Endothelial cell of hepatic sinusoid (primary cell): ENCODE measurements at regions not wholly inside any gene's neighbourhood (a gene's known extent, or its start where the extent isn't known, plus 50 kb on each side); places are given as distances from the start of the nearest gene placed in this dataset.
"Not testable (repeated sequence)": the region's sequence is repeated elsewhere in the genome, so short reads cannot be mapped to it uniquely, and the experiment has no call there.

ENCODE experiments used
- in situ Hi-C: cut with HindIII; loops from 2 replicates; pipeline ENCODE4 v1.10.0; 2017; ENCODE audit warnings: low sequenced_read_pairs

DNA sequence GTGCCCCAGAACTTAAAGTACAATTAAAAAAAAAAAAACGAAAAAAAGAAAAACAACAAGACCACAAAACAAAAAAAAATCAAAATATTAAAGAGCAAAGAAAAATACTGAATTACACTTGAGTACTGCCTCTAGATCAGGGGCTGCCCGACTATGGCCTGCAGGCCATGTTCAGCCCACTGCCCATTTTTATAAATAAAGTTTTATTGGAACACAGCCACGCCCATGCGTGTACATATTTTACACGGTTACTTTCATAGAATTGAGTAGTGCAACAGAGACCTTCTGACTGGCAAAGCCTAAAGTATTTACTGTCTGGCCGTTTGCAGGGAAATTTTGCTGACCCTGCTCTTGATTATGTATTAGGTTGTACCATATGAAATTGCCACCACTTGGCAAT lies 130.5 kb downstream of the ATXN3L start:
- in situ Hi-C loops = no loop called here

DNA sequence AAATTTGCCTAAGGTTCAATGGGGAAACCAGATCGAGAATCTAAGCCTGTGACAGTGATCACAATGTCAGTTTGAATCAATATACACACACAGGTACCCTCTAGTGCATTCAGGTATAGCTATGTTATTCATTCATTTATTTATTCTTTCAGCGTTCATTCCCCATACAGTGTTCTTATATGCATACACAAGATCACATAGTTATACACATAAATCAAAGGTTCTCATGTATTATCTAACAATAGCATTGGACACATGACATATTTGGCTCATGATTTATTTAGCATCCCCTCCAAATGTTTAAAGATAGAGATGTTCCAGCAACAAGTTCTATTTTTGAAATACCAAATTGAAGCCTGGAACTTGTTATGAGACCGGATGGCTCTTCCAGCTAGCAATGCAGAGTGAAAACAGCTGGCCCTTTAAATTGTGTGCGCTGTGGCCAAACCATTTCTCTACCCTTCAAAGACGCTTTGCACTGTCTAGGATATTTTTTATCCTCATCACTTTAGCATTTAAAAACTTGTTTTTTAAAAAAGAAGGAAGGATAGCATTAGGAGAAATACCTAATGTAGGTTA lies 131.0 kb downstream of the ATXN3L start:
- in situ Hi-C loops = no loop called here

DNA sequence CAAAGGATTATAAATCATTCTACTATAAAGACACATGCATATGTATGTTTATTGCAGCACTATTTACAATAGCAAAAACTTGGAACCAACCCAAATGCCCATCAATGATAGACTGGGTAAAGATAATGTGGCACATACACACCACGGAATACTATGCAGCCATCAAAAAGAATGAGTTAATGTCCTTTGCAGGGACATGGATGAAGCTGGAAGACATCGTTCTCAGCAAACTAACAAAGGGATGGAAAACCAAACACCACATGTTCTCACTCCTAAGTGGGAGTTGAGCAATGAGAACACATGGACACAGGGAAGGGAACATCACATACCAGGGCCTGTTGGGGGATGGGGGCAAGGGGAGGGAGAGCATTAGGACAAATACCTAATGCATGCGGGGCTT lies 133.2 kb downstream of the ATXN3L start:
- in situ Hi-C loops = not testable (repeated sequence)

DNA sequence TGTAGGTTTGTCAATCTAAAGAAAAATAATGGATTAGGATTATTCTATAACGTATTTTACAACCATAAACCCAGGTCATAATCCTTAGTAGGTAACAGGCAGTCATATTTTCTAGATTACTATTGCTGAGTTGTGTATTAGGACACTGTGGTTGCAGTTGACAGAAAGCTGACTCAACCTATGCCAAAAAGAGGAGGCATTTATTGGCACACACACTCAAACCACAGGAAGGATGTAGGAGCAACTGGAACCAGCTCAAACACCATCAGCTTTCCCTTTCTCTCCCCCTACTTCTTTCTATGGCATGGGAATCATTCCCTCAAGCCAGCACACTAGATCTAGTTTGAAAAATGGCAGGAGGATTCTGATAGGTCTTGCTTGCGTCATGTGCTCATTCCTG lies 136.4 kb upstream of the FAM9C start:
- in situ Hi-C loops = no loop called here

DNA sequence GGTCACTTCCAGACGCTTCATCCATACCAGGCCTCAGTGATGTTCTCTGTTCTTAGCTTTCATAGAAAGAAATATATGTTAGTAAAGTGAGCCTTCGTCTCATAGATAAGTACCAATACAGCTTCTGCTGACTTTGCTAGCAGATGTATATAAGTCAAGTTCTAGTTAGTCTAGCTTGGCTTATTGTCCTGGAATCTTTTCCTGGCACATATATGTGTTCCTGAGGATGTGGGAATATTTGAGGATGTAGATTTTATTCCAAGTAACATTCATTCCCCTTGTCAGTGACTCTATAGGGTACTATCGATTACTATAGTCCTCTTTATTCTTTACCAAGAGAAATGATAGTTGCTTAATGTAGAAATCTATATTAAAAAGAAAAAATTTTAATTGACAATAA lies 135.2 kb upstream of the FAM9C start:
- in situ Hi-C loops = no loop called here

DNA sequence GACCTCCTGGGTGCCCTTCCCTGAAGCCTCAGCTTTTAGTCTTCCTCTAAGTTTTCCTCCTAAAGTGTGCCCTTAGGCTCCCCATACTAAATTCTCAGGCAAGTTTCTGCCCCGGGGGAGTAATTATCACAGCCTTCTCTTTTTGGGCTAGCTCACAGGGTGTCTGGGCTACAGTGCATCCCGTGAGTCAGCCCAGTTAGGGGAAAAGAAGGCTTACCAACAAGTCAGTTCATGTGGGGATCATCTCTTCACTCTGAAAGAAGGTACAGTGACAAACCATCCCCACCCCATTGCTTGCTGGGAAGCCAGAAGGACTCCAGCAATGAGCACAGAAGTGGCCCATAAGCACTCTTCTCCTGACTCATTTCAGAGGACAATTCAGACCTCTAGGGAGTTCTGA lies 134.7 kb upstream of the FAM9C start:
- in situ Hi-C loops = no loop called here

DNA sequence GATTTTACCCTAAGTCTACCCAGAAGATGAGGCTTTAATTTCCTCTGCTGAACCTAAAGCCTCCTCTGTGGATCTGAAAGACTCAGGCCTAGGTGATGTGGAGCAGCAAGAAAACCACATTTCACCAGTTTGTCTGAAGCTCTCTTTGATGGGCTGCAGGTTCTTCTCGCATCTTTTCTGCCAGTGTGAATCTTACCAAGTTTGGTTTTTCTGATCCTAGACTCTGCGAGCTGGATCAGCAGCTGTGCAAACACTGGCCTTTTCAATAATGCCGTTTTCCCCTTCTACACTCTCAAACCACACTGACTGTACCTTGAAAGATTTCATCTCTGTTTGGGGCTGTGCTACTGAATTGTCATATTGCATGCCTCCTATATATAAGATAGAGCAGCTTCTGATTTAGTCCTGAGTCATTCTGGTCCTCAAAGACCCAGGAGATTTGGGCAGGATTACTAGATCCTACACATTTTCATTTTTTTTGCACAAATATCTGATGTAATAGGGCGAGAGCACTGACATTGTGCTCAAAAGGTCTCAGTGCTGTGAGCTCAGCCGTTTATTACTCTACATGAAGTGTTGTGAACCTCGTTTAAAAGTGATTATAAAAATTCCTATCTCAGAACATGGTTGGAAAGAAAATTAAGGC lies 133.6 kb upstream of the FAM9C start:
- in situ Hi-C loops = no loop called here

DNA sequence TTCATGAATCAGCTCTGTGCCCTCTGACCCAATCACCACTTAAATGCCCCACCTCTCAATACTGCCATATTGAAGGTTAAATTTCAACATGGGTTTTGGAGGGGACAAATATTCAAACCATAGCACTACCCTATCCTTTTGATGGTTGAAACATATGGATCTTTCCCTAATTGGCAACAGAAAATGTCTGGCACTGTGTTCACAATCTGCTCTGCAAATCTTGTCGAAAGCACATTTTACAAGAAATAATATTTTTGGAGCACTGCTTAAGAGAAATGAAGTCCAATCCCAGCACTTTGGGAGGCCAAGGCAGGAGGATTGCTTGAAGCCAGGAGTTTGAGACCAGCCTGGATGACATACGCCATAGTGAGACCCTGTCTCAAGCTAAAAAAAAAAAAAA lies 130.6 kb upstream of the FAM9C start:
- in situ Hi-C loops = no loop called here

DNA sequence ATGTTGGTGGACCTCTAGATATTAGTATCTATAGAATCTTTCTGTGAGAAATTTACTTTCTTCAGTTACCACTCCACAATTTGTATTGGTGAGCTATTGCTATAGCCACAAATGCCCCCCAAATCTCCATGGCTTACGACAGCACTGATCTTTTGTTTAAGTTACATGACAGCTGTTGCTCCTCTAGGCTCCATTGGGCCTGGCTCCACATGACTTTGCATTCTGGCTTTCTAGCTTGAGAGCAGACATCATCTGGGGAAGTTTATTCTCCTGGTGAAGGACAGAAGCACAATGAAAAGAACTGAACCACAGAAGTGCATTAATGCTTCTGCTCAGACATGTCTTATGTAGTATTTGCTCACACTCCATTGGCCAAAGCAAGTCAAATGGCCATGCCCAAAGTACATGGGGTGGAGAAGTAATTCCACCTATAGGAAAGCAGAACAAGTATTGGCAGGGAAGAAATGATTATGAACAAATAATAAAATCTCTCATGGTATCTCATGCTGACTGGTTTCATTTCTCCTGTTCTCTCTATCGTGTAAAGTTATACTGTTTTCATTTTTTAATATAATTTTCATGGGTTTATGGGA lies 126.6 kb upstream of the FAM9C start:
- in situ Hi-C loops = no loop called here

DNA sequence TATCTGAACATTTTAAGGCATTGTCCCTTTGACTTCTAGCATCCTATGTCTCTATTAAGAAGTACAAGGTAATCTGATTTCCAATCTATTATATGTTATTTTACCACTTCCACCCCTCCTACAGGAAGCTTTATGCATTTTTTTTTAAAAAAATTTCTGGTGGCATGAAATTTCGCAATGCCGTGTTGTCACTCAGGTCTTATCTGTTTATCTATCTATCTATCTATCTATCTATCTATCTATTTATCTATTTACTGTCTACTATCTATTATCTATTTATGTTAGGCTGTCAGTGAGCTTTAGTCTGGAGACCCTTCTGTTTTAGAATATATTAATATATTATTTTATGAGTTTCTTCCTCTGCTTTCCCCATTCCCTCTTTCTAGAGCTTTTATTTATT lies 125.3 kb upstream of the FAM9C start:
- in situ Hi-C loops = no loop called here

DNA sequence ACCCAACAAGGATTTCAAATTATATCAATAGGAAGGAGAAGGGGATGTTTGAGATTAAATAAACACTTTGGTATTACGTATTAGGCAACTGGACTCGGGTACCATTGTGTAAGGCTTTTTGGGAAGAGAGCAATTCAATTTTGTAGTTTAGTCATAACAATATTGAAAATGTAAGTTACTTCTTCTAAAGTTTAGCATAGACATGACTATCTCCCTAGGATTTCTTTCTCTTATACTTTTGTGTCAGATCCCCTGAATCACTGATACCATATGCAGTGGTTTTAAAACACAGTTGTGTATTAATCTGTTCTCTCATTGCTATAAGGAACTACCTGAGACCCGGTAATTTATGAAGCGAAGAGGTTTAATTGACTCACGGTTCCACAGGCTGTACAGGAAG lies 123.8 kb upstream of the FAM9C start:
- in situ Hi-C loops = no loop called here

DNA sequence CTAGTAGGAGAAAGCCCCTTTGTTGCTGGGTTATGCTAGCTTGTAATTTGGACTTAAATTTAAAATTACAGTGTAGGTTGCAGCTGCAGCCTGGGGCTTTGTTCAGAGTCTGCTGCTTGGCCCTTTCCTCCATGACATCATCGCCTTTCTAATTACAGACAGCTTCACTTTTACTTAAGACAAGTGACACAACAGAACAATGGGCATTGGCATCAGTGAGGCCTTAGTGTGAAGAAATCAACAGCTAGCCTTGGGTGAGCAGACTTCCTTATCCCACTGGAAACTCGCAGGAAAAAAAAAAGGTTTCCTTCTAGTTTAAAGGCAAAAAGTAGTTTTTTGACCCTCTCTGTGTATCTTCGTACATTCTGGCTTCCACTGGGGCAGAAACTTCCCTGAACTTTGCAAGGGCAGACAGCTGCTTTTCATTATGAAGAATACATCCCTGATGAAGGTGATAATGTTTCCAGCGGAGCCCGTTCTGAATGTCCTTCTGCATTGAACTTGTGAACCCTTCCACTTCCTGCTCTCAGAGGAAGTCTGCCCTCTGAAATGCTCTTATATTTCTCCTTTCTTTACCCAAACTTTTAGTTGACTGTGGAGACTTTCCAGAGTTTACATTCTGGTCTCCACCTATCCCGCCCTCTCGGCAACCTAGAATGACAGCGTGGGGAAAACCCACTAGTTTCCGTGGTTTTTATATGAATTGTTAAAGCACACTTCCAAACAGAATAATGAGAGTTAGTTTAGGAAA lies 123.2 kb upstream of the FAM9C start:
- in situ Hi-C loops = no loop called here

DNA sequence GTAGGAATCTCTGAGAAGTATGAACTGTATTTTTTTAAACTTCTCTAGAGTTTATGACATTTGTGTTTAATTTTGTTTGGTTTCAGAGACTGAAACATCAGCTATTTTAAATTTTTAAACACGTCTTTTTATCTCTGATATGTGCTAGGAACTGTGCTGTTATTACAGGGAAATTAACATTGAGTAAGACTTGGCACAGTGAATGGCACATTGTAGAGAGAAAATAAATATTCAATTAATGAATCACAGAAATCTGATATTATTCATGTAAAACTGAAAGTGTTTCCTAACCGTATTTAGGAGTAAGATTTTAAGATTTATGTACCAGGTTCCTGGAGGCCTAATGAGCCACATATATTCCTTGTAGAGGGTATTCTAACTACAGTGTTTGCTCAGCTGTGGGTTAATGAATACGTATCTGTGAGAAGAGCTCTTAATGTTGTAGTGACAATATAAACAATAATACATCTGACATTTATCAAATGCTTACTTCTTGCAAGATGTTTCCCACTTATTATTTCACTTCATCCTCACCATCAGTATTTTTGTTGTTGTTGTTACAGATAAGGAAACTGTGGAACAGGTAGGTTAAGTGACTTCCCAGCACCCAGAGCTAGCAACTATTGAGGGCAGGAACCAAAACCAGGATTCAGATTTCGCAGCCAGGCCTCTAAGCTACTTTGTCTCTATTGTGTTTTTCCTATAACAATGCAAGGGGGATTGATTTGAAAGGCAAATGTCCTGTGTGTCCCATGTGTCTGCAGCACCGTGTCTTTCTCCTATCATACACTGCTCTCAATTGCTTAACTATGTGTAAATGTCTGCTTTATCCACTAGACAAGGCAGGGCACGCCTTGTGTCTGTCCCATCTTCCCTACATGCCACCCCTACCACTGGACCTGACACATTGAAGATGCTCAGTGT lies 121.1 kb upstream of the FAM9C start:
- in situ Hi-C loops = no loop called here

DNA sequence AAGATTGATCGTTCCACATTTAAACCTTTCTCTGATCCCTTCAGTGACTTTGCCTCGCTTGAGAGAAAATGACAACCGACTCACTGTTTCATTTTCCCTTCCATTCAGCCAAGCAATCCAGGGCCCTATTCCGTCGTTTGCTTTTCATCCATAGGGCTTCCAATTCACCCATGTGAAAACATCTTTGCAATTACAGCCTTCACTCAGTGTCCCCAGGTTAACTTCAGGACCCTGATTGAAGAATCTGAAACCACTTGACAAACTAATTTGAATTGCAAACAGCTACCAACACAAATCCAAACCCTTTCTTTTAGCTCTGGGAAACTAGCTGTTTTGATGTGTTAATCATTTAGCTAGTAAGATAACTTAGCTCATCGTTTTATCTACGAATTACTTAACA lies 120.2 kb upstream of the FAM9C start:
- in situ Hi-C loops = no loop called here

DNA sequence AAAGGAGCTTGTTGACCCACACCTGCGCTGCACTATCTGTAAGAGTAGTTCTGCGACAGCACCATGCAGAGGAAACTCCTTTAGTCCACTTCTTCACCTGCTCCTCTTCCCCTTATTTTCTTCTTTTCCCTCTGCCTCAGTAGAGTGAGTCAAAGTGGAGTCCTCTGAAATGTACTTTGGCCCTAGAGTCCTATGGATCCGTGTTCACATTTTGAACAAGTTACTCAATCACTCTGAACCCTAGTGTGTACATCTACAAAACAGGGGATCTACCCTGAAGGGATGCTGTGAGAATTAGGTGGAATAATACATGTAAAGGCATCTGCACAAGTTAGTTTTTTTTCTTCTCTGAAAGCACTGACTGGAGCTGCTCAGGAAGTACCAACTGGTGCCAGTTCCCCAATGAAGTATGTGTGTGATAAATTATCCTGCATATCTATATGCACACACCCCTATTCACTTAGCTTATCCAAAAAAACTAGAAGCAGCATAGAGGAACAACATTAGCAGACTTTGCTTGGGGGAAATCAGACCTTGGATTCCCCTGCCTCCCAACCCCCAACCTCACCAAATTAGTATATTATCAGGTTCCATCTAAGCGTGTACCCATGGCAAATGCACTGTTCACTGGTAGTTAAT lies 118.5 kb upstream of the FAM9C start:
- in situ Hi-C loops = no loop called here

DNA sequence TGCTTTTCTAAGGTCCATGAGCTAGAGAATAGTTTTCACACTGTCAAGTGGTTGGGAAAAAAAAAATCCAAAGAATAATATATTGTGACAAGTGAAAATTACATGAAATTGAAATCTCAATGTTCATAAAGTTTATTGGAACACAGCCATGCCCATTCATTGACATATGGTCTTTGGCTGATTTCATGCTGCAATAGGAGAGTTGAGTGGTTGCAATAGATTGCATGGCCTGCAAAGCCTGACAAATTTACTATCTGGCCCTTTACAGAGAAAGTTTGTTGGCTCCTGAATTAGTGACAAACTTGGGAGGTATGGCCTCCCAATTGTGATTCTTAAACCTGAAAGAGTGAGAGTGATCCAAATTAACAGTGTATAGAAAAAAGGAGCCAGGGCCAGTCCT lies 115.5 kb upstream of the FAM9C start:
- in situ Hi-C loops = no loop called here

DNA sequence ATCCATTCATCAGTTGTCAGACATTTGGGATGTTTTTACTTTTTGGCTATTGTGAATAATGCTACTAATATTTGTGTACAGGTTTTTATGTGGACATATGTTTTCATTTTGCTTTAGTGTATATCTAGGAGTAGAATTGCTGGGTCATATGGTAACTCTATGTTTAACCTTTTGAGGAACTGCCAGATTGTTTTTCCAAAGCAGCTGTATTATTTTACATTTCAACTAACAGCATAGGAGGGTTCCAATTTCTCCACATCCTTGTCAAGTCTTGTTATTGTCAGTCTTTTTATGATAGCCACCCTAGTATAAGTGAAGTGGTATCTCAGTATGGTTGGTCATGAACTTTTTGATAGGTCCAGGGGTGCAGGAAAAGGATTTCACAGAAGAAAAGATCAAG lies 114.5 kb upstream of the FAM9C start:
- in situ Hi-C loops = no loop called here

DNA sequence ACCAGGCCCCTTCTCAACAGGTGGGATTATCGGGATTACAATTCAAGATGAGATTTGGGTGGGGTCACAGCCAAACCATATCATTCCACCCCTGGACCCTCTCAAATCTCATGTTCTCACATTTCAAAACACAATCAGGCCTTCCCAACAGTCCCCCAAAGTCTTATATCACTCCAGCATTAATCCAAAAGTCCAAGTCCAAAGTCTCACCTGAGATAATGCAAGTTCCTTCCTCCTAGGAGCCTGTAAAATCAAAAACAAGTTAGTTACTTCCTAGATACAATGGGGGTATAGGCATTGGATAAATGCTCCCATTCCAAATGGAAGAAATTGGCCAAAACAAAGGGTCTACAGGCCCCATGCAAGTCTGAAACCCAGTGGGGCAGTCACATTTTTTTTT lies 111.1 kb upstream of the FAM9C start:
- in situ Hi-C loops = not testable (repeated sequence)

DNA sequence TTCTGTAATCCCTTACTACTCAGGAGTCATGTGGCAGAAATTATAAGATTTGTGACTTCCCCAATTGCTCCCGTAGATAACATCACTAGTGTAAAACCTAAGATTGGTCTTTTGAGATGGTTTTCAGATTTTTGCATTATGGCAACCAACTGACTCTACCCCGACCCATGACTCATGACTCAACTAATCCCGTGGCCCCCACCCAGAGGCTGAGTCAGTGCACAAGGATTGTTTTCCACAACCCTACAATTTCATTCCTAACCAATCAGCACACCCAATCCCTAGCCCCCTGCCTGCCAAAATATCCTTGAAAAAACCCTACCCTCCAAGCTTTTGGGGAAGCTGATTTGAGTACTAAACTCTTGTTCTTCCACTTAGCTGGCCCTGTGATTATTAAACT lies 109.4 kb upstream of the FAM9C start:
- in situ Hi-C loops = no loop called here

DNA sequence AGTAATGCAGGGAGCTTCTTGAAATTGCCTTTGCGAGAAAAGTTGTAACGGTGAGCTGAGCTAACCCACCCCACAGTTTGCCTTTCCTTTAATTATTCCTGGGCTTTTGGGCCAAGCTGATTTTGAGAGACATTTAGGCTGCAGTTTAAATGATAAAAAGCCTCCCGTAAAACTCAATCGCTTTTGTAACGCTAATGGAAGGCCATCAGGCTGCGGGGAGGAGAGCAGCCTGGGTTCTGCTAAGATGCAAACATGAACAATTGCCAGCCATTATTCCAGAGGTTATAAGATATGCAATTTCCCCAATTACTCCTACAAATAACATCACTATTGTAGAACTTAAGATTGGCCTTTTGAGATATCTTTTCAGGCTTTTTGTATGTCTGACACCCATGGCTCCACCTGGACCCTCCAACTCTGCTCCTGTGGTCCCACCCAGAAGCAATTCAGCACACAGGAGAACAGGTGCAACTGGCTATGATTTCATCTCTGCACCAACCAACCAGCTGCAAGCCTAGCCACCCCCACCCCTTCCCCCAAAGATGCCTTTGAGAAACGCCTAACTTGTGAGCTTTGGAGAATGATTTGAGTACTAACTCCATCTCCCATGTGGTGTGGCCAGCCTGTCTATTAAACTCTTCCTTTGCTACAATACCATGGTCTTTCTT lies 108.2 kb upstream of the FAM9C start:
- in situ Hi-C loops = no loop called here
